Dendritic cell treated with granulocyte-macrophage colony-stimulating factor and Interleukin-4, amounts not matched to agents 40 ng/mL and 50 ng/mL, for 4 days (primary cell): ENCODE measurements at regions not wholly inside any gene's neighbourhood (a gene's known extent, or its start where the extent isn't known, plus 50 kb on each side); places are given as distances from the start of the nearest gene placed in this dataset.
"Not testable (repeated sequence)": the region's sequence is repeated elsewhere in the genome, so short reads cannot be mapped to it uniquely, and the experiment has no call there.

ENCODE experiments used
- H3K27ac Mint-ChIP-seq: one replicate; pipeline ENCODE4 v1.8.0; 2022; ENCODE audit warnings: mild to moderate bottlenecking, mixed read lengths
- H3K27me3 Mint-ChIP-seq: one replicate; pipeline ENCODE4 v1.8.0; 2022; ENCODE audit warnings: mild to moderate bottlenecking, mixed read lengths
- H3K36me3 Mint-ChIP-seq: one replicate; pipeline ENCODE4 v1.8.0; 2022; ENCODE audit warnings: low read depth, mixed read lengths
- H3K4me1 Mint-ChIP-seq: one replicate; pipeline ENCODE4 v1.8.0; 2022; ENCODE audit warnings: low read depth, mixed read lengths
- H3K4me3 Mint-ChIP-seq: one replicate; pipeline ENCODE4 v1.8.0; 2022; ENCODE audit warnings: mild to moderate bottlenecking, moderate library complexity, mixed read lengths
- H3K9me3 Mint-ChIP-seq: one replicate; pipeline ENCODE4 v1.8.0; 2022; ENCODE audit warnings: mixed read lengths
- intact Hi-C: fragments of 100-400 bp; cut with micrococcal nuclease; formaldehyde crosslinking; loops from one replicate; pipeline ENCODE4 v1.15.0; 2022

DNA sequence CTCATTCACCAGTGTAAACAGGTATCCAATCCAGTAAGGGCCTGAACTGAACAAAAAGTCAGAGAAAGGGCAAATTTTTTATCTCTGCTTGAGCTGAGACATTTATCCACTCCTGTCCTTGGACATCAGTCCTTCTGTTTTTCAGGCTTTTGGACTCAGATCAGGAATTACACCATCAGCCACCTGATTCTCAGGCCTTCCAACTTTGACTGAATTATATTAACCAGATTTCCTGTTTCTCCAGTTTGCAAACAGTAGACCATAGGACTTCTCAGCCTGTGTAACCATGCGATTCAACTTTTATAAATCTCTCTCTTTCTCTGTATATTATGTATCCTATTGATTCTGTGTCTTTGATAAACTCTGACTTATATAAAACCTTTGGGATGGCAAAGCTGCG lies 289.3 kb upstream of the CDH2 start:
- H3K27ac Mint-ChIP-seq = no peak overlapping the region
- H3K27me3 Mint-ChIP-seq = no peaks in the 10 kb centered on the region
- intact Hi-C loops = no loop called here
- peaks cover 41% of the 10 kb centered on the region for H3K9me3 Mint-ChIP-seq
- H3K4me1 Mint-ChIP-seq = no peaks in the 10 kb centered on the region
- H3K36me3 Mint-ChIP-seq = no peaks in the 10 kb centered on the region
- no peak overlapping the region for H3K4me3 Mint-ChIP-seq

DNA sequence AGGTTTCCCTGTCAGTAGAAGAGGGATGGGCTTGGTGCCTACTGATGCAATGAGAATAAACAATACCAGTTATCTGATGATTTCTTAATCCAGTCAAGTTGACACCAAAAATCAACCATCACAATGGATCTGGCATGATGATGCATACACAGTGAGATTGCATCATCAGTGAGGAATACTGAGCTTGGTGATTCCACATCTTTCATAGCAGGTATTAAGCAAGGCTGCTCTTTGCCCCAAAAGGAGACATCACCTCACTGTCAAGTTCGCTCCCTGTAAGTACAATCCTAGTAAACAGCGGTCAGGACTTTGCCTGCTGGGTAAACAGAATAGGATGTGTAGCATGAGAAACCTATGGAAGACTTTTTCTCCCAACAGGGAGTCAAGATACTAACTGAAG lies 282.7 kb upstream of the CDH2 start:
- Mint-ChIP-seq H3K36me3 (no peaks in the 10 kb centered on the region), H3K4me3 (no peak overlapping the region), H3K27ac (no peak overlapping the region), H3K9me3 (peaks cover 14% of the 10 kb centered on the region), H3K27me3 (no peaks in the 10 kb centered on the region), H3K4me1 (no peaks in the 10 kb centered on the region)
- intact Hi-C loops = no loop called here

DNA sequence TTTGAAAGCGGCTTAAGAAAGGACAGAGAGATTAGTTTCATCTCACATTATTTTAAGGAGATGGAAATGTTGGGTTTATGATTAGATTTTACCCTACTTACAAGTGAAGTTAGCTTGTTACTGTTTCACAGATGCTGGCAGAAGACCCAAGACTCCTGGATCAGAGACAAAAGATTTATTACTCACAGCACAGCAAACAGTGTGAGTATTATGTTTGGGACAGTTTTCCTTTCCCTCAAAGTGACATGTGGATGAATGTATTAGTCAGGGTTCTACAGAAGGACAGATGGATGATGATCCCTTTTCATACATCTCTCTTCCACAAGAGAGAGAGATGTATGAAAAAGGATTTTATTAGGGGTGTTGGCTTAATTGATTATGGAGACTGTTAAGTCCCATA lies 281.8 kb upstream of the CDH2 start:
- Mint-ChIP-seq H3K27ac (no peak overlapping the region), H3K4me1 (no peaks in the 10 kb centered on the region), H3K4me3 (no peak overlapping the region), H3K36me3 (no peaks in the 10 kb centered on the region), H3K9me3 (peaks cover 14% of the 10 kb centered on the region), H3K27me3 (no peaks in the 10 kb centered on the region)
- intact Hi-C loops = no loop called here

DNA sequence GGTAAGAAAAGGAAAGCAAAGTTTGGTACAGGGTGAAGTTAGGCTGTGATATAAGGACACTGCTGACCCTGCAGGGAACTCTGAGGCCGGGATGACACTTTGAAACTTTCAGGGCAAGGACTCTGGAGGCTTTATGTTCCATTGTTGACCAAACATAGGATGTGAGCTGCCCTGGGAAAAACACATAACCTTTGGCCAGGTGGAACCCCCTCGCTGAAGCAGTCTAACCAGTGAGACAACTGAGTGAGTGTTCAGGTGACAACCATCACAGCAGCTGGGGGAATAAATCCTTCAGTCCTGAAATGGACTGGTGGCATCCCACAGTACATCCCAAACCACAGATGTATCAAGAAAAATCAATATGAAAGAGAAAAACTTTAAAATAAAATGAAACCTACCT lies 280.9 kb upstream of the CDH2 start:
- Mint-ChIP-seq H3K4me3 (no peak overlapping the region), H3K27ac (no peak overlapping the region), H3K36me3 (no peaks in the 10 kb centered on the region), H3K27me3 (no peaks in the 10 kb centered on the region), H3K4me1 (no peaks in the 10 kb centered on the region), H3K9me3 (peaks cover 5% of the 10 kb centered on the region)
- intact Hi-C loops = no loop called here

DNA sequence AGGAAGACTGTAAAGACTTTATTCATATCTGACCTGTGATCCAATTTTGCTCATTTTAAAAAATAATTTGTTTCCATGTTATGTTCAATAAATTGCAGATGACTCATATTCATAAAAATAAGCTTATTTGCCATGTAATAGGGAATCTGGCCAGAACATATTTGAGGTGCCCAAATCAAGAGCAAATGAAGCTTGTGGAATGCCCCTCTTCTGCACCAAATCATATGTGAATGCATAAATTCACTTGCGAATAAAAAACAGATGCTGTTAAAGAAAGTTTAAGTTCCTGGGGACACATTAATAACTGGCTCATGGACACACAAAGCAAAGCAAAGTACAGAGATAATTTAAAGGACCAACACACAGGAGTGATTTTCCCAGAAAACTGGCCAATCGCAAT lies 279.0 kb upstream of the CDH2 start:
- intact Hi-C loops = no loop called here
- Mint-ChIP-seq H3K4me3 (no peak overlapping the region), H3K27me3 (no peaks in the 10 kb centered on the region)

DNA sequence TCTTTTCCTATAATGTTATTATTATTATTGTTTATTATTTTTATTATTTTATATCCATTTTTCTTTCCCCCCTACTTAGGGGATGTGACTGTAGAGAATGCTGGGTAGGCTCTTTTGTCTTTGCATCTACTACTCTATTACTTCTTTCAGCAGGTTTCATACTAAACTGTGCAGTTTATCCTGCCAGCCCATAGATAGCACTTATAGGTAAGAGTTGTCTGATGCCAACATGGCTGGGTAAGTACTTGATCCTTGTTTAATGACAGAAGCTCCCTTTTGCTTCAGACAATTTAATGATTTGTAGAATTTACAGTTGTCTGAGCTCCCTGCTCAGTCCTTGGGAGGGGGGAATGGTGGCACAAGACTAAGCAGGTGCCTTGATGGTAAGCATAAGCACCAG lies 262.9 kb upstream of the CDH2 start:
- no peaks in the 10 kb centered on the region for H3K4me1 Mint-ChIP-seq
- no peaks in the 10 kb centered on the region for H3K27me3 Mint-ChIP-seq
- H3K27ac Mint-ChIP-seq = no peak overlapping the region
- H3K4me3 Mint-ChIP-seq = no peak overlapping the region
- H3K9me3 Mint-ChIP-seq = peaks cover 19% of the 10 kb centered on the region
- H3K36me3 Mint-ChIP-seq = no peaks in the 10 kb centered on the region
- intact Hi-C loops = loop anchor here (10.0 kb wide), 1 partner anchor 55 kb away; no protein-coding TSS in a partner anchor

More for the DNA sequence above, 279.0 kb upstream of the CDH2 start:
- H3K4me1 Mint-ChIP-seq = no peaks in the 10 kb centered on the region
- peaks cover 12% of the 10 kb centered on the region for H3K9me3 Mint-ChIP-seq
- no peak overlapping the region for H3K27ac Mint-ChIP-seq
- H3K36me3 Mint-ChIP-seq = no peaks in the 10 kb centered on the region

DNA sequence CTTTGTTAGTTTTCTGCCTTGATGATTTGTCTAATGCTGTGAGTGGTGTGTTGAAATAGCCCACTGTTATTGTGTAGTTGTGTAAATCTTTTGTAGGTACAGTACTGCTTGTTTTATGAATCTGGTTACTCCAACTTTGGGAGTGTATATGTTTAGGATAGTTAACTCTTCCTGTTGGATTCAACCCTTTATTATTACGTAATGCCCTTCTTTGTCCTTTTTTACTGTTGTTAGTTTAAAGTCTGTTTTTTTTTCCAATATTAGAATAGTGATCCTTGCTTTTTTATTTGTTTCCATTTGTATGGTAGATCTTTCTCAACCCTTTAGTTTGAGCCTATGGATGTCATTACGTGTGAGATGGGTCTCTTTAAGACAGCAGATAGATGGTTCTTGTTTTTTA lies 261.5 kb upstream of the CDH2 start:
- Mint-ChIP-seq H3K27ac (no peak overlapping the region), H3K9me3 (peaks cover 19% of the 10 kb centered on the region)

DNA sequence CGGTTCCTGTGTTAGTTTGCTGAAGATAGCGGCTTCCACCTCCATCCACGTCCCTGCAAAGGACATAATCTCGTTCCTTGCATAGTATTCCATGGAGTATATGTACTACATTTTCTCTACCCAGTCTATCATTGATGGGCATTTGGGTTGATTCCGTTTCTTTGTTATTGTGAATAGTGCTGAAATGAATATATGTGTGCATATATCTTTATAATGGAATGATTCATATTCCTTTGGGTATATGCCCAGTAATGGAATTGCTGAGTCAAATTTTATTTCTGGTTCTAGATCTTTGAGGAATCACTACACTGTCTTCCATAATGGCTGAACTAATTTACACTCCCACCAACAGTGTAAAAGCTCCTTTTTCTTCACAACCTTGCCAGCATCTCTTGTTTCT lies 255.4 kb upstream of the CDH2 start:
- no peaks in the 10 kb centered on the region for H3K36me3 Mint-ChIP-seq
- peaks cover 11% of the 10 kb centered on the region for H3K9me3 Mint-ChIP-seq
- no peaks in the 10 kb centered on the region for H3K27me3 Mint-ChIP-seq
- intact Hi-C loops = loop anchor here (10.0 kb wide), 1 partner anchor 62 kb away; no protein-coding TSS in a partner anchor
- no peaks in the 10 kb centered on the region for H3K4me1 Mint-ChIP-seq
- H3K27ac Mint-ChIP-seq = no peak overlapping the region
- no peak overlapping the region for H3K4me3 Mint-ChIP-seq

More for the DNA sequence above, 261.5 kb upstream of the CDH2 start:
- Mint-ChIP-seq H3K36me3 (no peaks in the 10 kb centered on the region), H3K4me1 (no peaks in the 10 kb centered on the region), H3K4me3 (no peak overlapping the region), H3K27me3 (no peaks in the 10 kb centered on the region)
- intact Hi-C loops = loop anchor here (10.0 kb wide), 1 partner anchor 56 kb away; no protein-coding TSS in a partner anchor

DNA sequence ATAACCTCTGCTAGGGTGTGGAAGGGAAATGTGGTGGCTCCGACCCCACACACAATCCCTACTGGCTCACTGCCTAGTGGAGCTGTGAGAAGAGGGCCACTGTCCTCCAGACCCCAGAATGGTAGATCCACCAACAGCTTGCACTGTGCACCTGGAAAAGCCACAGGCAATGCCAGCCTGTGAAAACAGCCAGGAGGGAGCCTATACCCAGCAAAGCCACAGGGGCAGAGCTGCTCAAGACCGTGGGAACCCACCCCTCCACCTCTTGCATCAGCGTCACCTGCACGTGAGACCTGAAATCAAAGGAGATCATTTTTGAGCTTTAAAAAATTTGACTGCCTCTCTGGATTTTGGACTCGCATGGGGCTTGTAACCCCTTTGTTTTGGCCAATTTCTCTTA lies 249.0 kb upstream of the CDH2 start:
- intact Hi-C loops = no loop called here
- Mint-ChIP-seq H3K36me3 (no peaks in the 10 kb centered on the region), H3K9me3 (peaks cover 53% of the 10 kb centered on the region)

DNA sequence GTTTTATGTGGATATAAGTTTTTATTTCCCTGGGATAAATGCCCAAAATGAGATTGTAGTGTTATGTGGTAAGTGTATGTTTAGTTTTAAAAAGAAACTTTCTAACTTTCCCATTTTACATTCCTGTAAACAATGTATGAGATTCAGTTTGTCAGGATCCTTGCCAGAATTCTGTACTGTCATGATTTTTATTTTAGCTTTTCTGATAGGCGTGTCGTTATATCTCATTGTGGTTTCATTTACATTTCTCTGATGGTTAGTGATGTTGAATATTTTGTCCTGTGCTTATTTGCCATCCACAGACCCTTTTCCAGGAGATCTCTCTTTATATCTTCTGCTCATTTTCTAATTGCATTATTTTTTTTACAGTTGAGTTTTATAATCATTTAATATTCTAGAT lies 245.6 kb upstream of the CDH2 start:
- Mint-ChIP-seq H3K27ac (no peak overlapping the region), H3K4me3 (no peak overlapping the region), H3K9me3 (peaks cover 44% of the 10 kb centered on the region), H3K36me3 (no peaks in the 10 kb centered on the region), H3K27me3 (no peaks in the 10 kb centered on the region), H3K4me1 (no peaks in the 10 kb centered on the region)
- intact Hi-C loops = no loop called here

More for the DNA sequence above, 249.0 kb upstream of the CDH2 start:
- no peaks in the 10 kb centered on the region for H3K4me1 Mint-ChIP-seq
- no peaks in the 10 kb centered on the region for H3K27me3 Mint-ChIP-seq
- H3K4me3 Mint-ChIP-seq = no peak overlapping the region
- H3K27ac Mint-ChIP-seq = no peak overlapping the region

DNA sequence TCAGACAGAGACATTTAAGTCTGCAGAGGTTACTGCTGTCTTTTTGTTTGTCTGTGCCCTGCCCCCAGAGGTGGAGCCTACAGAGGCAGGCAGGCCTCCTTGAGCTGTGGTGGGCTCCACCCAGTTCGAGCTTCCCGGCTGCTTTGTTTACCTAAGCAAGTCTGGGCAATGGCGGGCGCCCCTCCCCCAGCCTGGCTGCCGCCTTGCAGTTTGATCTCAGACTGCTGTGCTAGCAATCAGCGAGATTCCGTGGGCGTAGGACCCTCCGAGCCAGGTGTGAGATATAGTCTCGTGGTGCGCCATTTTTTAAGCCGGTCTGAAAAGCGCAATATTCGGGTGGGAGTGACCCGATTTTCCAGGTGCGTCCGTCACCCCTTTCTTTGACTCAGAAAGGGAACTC lies 245.0 kb upstream of the CDH2 start:
- H3K27ac Mint-ChIP-seq, H3K36me3 Mint-ChIP-seq, H3K4me1 Mint-ChIP-seq, intact Hi-C loops, H3K27me3 Mint-ChIP-seq, H3K4me3 Mint-ChIP-seq: not testable (repeated sequence)
- H3K9me3 Mint-ChIP-seq = peaks cover 38% of the 10 kb centered on the region

DNA sequence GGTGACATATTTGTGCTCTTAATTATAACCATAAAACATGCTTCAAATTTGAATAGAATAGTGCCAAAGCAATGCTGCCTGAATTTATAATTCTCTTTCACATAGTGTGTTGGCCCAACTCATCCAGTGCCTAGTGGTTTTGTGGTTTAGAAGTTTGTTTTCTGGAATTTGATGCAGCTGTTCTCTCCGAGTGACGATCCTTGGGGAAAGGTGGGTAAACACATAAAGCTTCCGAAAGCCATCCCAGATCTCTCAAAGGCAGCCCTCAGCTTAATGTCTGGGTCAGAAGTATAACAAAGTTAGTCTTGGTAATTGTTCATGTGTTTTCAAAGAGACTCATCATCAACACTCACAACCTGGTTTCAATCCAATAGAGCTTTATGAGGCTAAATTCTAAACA lies 235.6 kb upstream of the CDH2 start:
- intact Hi-C loops = no loop called here
- Mint-ChIP-seq H3K36me3 (no peaks in the 10 kb centered on the region), H3K27ac (no peak overlapping the region), H3K27me3 (no peaks in the 10 kb centered on the region), H3K9me3 (peaks cover 8% of the 10 kb centered on the region), H3K4me3 (no peak overlapping the region), H3K4me1 (no peaks in the 10 kb centered on the region)

DNA sequence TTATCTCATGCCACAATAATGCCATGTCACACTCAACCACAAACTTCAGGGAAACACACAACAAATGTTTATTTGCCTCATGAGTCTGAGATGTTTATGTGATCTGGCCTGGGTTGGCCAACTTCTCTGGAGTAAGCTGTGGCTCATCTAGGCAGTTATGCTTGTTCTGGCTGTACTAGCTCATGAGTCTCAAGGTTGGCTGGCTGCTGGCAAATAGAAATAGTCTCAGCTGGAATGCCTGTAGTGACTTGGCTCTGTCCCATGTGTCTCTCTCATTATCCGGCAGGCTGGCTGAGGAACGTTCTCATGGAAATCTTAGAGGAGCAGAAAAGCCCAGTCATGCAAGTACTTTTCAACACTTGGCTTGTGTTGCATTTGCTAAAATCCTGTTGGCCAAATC lies 234.9 kb upstream of the CDH2 start:
- Mint-ChIP-seq H3K4me1 (no peaks in the 10 kb centered on the region), H3K9me3 (peaks cover 8% of the 10 kb centered on the region), H3K27ac (no peak overlapping the region), H3K4me3 (no peak overlapping the region), H3K36me3 (no peaks in the 10 kb centered on the region), H3K27me3 (no peaks in the 10 kb centered on the region)
- intact Hi-C loops = no loop called here

DNA sequence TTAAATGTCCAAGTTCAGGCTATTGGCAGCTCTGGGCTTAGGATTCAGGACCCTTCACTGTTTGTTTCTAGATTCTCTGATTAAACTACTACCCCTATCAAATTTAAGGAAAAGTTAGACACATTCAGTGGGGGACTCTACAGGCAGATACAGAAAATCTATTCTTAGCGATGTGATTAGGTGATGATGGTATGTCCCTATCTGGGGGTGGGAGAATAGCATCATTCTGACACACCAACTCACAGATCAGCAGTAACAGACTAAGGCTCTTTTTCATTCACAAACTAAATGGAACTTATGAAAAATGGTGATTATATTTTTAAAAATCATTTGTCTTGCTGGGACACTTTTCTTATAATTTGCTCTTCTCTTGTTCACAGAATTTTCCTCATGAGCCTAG lies 232.9 kb upstream of the CDH2 start:
- H3K27ac Mint-ChIP-seq = no peak overlapping the region
- no peaks in the 10 kb centered on the region for H3K9me3 Mint-ChIP-seq
- intact Hi-C loops = no loop called here
- no peaks in the 10 kb centered on the region for H3K36me3 Mint-ChIP-seq
- no peaks in the 10 kb centered on the region for H3K27me3 Mint-ChIP-seq
- no peaks in the 10 kb centered on the region for H3K4me1 Mint-ChIP-seq
- H3K4me3 Mint-ChIP-seq = no peak overlapping the region

DNA sequence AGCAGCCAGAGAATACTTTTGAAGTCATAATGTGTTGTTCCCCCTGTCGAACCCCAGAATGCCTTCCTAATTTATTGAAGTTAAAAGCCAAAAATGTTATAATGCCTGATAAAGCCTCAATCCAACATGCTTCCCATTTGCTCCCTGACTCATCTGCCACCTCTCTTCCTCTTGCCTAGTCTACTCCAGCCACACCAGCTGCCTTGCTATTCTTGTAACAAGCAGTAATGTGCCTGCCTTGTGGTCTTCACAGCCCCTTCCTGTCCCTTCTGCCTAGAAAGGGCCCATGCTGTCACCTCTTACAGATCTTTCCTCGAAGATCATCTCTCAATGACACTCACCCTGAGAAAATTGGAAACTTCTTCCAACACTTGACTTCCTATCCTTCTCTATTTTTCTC lies 231.6 kb upstream of the CDH2 start:
- Mint-ChIP-seq H3K9me3 (no peaks in the 10 kb centered on the region), H3K27ac (no peak overlapping the region), H3K27me3 (no peaks in the 10 kb centered on the region), H3K36me3 (no peaks in the 10 kb centered on the region), H3K4me3 (no peak overlapping the region), H3K4me1 (no peaks in the 10 kb centered on the region)
- intact Hi-C loops = no loop called here
